Mucosa of descending colon (tissue), 3 donors: ENCODE measurements at regions not wholly inside any gene's neighbourhood (a gene's known extent, or its start where the extent isn't known, plus 50 kb on each side); places are given as distances from the start of the nearest gene placed in this dataset.
A peak's percentile ranks its signal among the peaks of the same experiment; 100 is the strongest.

ENCODE experiments used
- ATAC-seq: fragments of 200-7000 bp; cut with Tn5 transposase; one replicate; pipeline ENCODE4 v1.9.1; 2020; ENCODE audit warnings: mild to moderate bottlenecking, moderate library complexity
- DNase-seq, 3 donors: peaks; one replicate each; pipeline ENCODE4 v3.0.0-alpha.2; 2020
- H3K36me3 ChIP-seq: fragments of 200-600 bp; one replicate; pipeline ENCODE4 v1.8.0; 2021; ENCODE audit warnings: low read depth, mild to moderate bottlenecking
- H3K4me1 ChIP-seq: fragments of 200-600 bp; one replicate; pipeline ENCODE4 v1.8.0; 2021; ENCODE audit warnings: low read depth, mild to moderate bottlenecking
- H3K4me3 ChIP-seq: fragments of 200-600 bp; one replicate; pipeline ENCODE4 v1.8.0; 2021; ENCODE audit warnings: mild to moderate bottlenecking
- H3K9me3 ChIP-seq: fragments of 200-600 bp; one replicate; pipeline ENCODE4 v1.8.0; 2021; ENCODE audit warnings: mild to moderate bottlenecking
- intact Hi-C, 2 donors: fragments of 100-400 bp; cut with DNase I in 1 of 2; cut with micrococcal nuclease in 1 of 2; formaldehyde crosslinking; loops; one replicate each; pipeline versions ENCODE4 v1.11.0 to v1.11.1; 2022; cut with DNase I, micrococcal nuclease
- TF ChIP-seq, protein P1 (sequence below): fragments of 200-600 bp; IDR thresholded peaks from one replicate; pipeline ENCODE4 v1.8.0; 2022; ENCODE audit warnings: antibody characterized with exemption, mild to moderate bottlenecking
- donor health status: DM: no; HTN: no; CAD: no; lungs with moderate emphysema.
- donor health status: DM: no; HTN: no; CAD: no.
- donor health status: DM: no; HTN: yes; CAD: no.

GRCh38 chr2:38176619-38177021, 100.7 kb upstream of the CYP1B1 start:
- no peak for ATAC-seq
- H3K4me1 ChIP-seq: peaks cover 2% of the 10 kb centered on the region
- intact Hi-C loops: no loop called here
- TF ChIP-seq, protein P1, sequence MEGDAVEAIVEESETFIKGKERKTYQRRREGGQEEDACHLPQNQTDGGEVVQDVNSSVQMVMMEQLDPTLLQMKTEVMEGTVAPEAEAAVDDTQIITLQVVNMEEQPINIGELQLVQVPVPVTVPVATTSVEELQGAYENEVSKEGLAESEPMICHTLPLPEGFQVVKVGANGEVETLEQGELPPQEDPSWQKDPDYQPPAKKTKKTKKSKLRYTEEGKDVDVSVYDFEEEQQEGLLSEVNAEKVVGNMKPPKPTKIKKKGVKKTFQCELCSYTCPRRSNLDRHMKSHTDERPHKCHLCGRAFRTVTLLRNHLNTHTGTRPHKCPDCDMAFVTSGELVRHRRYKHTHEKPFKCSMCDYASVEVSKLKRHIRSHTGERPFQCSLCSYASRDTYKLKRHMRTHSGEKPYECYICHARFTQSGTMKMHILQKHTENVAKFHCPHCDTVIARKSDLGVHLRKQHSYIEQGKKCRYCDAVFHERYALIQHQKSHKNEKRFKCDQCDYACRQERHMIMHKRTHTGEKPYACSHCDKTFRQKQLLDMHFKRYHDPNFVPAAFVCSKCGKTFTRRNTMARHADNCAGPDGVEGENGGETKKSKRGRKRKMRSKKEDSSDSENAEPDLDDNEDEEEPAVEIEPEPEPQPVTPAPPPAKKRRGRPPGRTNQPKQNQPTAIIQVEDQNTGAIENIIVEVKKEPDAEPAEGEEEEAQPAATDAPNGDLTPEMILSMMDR: no peak
- H3K9me3 ChIP-seq: no peaks in the 10 kb centered on the region
- no peaks in the 10 kb centered on the region for H3K36me3 ChIP-seq
- DNase-seq: no peak
- no peak overlapping the region for H3K4me3 ChIP-seq

DNA sequence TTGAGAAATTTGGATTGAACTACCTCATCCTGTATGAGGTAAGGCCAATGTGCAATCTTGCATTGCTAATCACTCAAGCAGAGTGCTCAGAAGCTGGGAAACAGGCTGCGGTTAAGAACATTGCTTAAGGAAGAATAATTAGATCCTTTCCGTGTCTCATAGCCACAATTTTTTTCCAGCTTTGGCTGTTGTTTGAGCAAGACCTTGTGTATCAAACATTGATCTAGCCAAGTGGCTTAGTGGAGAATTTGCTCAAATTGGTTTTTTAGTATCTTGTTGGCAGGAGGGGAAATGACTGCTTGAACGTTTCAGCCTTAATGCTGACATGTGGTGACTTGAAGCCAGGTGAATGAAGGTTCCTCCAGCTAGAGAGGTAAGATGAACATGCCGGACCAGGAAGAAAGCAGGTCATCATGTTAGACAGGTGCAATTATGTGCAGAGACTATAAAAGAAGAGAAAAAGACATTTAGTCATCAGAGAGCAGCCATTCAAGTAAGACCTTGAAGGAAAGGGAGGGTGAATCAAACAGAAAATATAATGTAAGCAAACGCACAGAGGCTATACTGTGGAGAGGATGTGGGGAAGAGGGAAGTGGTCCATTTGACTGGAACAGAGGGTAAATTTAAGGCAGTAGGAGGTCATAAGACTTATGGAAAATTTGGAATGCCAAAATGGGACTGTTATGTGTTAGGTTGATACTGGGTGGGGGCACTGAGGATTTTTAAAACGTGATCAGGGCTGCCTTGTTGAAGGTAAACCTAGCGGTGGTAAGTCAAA, 98.9 kb upstream of the CYP1B1 start:
- no peaks in the 10 kb centered on the region for H3K9me3 ChIP-seq
- H3K4me1 ChIP-seq: no peaks in the 10 kb centered on the region
- no peak overlapping the region for H3K4me3 ChIP-seq
- H3K36me3 ChIP-seq: no peaks in the 10 kb centered on the region
- intact Hi-C loops: no loop called here
- peak; percentile 40 for ATAC-seq
- DNase-seq: no peak
- TF ChIP-seq, protein P1: no peak

GRCh38 chr2:38174131-38174530, 98.2 kb upstream of the CYP1B1 start:
- Histone ChIP-seq H3K36me3 (no peaks in the 10 kb centered on the region), H3K9me3 (no peaks in the 10 kb centered on the region), H3K4me3 (no peak overlapping the region), H3K4me1 (no peaks in the 10 kb centered on the region)
- DNase-seq (no peak), ATAC-seq (no peak)
- intact Hi-C loops: no loop called here
- TF ChIP-seq, protein P1: no peak

- H3K4me3 ChIP-seq: no peak overlapping the region
- no peak for ATAC-seq
- TF ChIP-seq, protein P1: no peak
- intact Hi-C loops: no loop called here
- H3K4me1 ChIP-seq: no peaks in the 10 kb centered on the region
- H3K36me3 ChIP-seq: no peaks in the 10 kb centered on the region
- no peaks in the 10 kb centered on the region for H3K9me3 ChIP-seq
- no peak for DNase-seq
Measured at GRCh38 chr2:38173683-38174082, 97.7 kb upstream of the CYP1B1 start.

- H3K4me1 ChIP-seq: no peaks in the 10 kb centered on the region
- DNase-seq (no peak), ATAC-seq (no peak)
- no peaks in the 10 kb centered on the region for H3K9me3 ChIP-seq
- no peak overlapping the region for H3K4me3 ChIP-seq
- no peaks in the 10 kb centered on the region for H3K36me3 ChIP-seq
- TF ChIP-seq, protein P1: no peak
- intact Hi-C loops: no loop called here
Measured at GRCh38 chr2:38171208-38171855, 95.4 kb upstream of the CYP1B1 start.
